ENCODE measurements at regions not wholly inside any gene's neighbourhood (a gene's known extent, or its start where the extent isn't known, plus 50 kb on each side); places are given as distances from the start of the nearest gene placed in this dataset.

- TF ChIP-seq POLR2A (IDR thresholded peaks at IDR 0.05) (no peak), CTCF (IDR thresholded peaks at IDR 0.05) (no peak)
These were observed 105.3 kb downstream of the GLI2 start for GRCh38 chr2:120840795-120841487.
